NCI-H510A treated with DMSO at 0.1 percent for 48 hours (cell line): ENCODE measurements at regions not wholly inside any gene's neighbourhood (a gene's known extent, or its start where the extent isn't known, plus 50 kb on each side); places are given as distances from the start of the nearest gene placed in this dataset.

Source experiments
- DNase-seq: peaks from one replicate; lab custom pipeline; 2025; lab: John Stamatoyannopoulos, UW

DNA sequence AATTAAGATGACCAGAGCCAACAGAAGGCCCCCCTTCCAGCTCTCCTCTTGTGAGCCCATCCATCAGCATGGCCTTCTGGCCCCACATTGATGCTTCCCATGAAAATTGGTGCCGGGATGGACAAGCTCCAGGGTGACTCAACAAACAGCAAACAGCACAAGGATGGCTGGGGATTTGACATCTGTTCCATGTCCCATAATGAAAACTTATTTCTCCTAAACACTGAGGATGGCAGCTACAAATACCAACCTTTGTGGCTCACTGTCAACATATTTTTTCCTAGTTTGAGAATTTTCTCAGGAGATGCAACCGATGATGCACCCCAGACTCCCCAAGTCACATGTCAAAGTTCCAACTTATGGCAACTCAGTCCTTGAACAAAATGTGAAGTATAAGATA, 169.6 kb upstream of the SIX2 start:
- no peak for DNase-seq

DNA sequence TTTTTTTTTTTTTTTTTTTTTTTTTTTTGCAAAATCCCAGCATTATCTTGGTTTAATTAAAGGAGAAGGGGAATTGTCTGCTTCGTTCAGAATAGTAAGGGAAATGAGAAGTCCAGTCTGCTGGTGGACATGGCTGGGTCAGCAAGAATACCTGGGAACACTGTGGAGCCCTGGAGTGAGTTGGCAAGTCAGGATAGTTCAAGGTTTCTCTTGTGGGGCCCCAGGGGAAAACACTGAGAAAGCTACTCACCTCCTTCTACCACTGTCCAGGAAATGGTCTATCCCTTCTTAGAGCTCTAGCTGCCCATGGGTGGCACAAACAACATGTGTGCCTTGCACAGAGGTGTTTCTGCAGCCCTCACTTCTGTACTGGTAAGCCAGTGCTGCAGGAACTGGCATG, 169.1 kb upstream of the SIX2 start:
- DNase-seq: no peak

DNA sequence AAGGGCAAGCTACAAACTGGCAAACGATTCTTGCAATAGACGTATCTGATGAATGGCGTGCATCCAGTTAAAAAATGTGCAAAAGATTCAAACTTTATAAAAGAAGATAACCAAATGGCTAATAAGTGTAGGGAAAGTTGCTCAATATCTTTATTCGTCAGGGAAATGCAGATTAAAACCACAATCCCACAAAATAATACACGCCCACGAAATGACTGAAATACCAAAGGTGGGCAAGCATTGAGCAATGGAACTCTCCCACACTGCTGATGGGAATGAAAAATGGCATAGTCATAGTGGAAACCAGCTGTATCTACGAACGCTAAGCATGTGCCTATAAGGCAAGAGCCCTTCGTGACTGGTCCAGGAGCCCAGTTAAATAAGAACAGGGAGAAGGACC, 168.6 kb upstream of the SIX2 start:
- no peak for DNase-seq

DNA sequence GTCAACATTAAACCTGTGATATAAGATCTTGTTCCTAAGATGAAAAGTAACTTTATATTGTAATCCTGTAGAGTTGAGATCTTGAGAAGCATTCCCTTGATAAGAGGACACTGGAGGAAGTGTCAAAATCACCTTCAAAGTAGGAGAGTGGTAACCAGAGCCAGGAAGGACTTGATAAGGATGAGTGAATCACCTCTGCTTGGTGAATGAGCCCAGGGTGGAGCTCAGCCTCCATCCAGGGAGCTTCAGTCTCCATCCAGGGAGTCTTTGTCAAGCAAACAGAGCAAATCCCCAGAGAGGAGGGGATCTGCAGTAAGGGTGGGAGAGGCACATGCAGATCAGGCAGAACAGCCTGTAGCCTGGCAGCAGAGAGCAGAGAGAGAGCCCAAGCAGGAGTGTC, 167.1 kb upstream of the SIX2 start:
- DNase-seq: no peak

DNA sequence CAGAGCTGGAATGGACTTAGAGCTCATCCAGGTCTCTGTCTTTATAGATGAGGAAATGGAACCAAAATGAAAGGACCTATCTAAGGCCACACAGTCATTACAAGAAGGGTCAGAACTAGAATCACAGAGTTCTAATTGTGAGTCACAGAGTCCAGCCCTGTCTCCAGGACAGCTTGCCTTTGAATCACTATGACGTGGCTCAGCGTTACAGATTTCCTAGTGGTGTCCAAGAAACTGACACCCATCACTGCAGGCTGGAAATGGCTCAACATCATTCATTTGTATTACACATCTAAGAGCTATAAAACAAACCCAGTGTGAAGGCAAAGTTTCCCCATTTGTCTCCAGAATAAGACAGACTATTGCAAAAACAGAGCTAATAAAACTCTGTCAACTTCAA, 164.3 kb upstream of the SIX2 start:
- DNase-seq: no peak

DNA sequence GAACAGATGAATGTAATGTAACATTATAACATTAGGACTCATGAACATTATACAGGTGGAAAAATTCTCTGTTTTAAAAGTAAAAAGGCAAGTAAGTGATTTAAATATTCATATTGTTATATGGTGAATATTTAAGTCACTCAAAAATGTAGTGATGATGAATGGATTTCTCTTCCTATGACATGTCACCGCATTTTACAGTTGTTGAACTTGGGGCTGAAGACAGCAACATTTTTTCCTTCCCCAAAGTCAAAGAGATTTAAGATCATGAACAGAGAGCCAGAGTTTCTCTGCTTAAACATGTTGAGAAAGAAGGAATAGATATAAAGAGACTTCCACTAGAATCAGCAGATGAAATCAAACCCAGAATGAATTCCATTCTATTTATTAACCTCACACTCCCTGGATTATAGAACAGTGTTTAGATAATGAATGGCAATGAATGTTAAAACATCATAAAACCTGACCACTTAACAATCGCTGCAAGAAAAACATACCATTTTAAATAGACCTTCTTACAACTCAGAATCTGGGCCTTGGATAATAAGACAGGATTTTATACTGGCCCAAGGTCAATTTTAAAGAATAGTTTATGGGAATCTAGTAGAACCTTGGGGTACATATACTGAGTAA, 163.6 kb upstream of the SIX2 start:
- no peak for DNase-seq

DNA sequence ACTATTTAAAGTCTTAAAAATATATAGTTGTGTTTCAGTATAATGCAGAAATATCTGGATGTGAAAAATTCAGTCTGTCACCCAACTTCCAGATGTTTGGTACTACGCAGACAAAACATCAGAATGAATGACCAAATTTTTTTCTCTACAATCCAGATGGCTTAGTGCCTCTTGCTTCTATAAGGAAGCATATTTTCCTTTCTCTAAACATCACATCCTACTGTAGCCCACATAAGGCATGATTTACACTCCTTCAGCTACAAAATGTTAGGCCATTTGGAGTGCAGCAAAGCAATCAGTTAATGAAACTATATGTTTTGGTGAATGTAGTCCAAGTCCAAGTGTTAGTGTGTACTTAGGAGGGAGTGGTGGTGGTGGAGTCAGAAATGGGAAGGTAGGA, 162.9 kb upstream of the SIX2 start:
- no peak for DNase-seq

DNA sequence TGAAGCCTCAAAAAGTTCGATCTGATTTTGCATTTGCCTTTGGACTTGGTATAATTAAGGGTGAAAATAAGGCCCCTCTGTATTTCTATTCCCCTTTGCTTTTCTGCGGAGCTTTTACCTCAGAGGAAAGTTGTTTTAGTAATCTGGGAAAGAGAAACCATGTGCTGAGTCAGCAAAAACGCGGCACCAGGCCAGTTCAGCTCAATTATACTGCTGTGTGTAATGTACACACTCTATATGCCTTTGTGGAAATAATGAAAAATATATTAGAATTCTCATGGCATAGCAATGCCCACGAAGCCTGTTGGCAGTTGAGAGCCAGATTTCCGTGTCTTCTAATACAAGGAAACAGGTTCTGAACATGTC, 161.9 kb upstream of the SIX2 start:
- DNase-seq: no peak

DNA sequence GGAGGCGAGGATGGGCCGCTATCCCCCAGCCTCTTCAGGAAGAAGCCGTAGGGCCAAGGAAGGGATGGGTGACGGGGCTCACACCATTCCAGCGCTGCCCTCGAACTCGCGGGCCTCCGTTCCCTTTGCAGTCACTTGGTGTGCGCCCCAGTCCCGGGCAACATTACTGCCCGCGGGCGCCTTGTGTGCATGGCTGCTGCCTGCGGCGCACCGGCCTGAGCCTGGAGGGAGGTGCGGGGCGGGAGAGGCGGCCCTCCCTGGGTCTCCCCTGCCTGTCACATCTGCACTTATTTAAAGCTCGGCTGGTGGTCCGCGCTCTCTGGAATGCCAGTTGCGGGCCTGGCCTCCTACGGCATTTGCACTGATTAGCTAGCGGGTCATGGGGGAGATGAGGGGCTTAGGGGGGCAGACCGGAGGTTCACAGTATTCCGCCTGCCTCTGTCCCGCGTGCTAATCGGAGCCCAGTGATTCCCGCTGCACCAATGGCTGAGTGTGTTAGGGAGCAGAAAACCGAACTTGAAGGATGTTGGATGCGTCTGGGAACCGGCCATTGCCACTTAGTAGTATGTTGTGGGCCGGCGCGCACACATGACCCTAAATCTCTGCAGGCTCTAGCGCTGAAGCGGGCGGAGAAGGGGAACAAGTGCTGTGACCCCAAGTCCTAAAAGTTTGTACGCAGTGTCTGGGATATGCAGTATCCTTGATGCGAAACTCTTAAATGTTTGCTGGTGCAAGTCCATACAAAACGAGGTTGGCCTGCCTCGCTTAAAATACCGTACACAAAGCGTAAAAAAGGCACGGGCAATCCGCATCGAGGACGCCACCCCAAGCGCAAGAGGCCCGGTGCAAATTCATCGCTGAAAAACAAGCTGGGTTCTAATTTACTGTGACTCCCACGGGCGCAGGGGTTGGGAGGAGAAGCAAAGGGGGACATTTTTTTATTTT, 161.2 kb upstream of the SIX2 start:
- DNase-seq: no peak

DNA sequence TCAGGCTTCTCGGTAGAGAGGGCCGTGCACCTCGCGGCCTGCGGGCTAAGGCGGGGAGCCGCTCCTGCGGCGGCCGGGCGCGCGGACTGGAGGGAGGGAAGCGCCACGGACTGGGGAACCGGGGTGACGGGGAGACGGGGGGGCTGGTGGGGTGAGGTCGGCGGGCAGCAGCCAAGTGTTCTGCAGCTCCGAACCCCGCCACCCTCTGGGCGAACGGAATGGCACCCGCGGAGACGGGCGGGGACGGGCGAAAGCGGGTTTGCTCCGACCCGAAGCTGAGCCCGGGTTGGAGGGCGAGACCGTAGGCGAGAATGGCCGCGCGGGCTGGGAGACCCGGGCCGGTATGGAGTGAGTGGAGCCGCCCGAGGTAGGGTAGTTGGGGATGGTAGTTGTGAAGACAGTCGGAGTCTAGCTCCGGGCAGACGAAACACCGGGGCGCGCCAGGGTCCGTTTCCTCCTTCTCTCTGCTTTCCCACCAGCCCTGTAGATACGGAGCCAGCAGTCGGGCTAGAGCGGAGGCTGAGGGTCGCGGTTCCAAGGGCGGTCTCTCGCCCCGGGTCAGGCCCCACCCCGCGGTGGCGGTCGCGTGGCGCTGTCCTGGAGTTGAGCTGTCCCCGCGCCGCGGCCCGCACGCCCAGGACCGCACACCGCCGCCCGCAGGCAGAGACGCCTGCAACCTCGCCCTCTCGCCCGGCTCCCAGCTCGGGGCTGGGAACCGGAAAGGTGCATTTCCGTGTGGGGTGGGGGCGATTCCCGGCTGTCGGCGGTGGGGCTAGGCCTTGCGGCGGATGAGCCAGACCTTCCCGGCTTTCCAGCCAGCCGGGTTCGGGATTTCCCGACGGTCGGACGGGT, 160.3 kb upstream of the SIX2 start:
- DNase-seq: peak; percentile 29

DNA sequence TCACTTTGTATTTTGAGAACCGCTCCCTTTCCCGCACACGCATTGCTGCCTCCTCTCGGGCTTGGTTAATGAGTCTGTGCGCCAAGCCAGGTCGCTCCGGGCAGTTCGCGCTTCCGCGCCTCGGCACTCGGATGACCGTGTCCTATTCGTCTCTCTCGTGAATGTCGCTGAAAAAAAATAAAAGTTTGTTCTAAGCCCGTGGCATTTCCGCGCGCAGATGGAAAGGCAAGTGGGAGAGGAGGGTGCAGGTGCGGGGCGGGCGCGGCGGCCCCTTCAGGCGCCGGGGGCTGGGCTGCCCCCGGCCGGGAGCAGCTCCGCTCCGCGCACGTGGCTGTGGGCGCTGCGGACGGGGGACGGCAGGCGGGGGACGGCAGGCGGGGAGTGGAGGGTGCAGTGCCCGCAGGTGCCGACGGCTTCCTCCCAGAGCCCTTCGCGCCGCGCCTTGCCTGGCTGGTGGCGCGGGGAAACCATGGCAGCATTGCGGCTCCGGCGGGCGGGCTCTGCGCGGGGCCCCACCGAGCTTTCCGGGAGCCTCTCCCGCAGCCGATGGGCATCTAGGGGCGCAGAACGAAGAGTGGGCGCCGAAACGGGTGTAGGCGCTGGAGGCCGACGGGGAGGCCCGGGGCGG, 159.6 kb upstream of the SIX2 start:
- peak; percentile 48 for DNase-seq

DNA sequence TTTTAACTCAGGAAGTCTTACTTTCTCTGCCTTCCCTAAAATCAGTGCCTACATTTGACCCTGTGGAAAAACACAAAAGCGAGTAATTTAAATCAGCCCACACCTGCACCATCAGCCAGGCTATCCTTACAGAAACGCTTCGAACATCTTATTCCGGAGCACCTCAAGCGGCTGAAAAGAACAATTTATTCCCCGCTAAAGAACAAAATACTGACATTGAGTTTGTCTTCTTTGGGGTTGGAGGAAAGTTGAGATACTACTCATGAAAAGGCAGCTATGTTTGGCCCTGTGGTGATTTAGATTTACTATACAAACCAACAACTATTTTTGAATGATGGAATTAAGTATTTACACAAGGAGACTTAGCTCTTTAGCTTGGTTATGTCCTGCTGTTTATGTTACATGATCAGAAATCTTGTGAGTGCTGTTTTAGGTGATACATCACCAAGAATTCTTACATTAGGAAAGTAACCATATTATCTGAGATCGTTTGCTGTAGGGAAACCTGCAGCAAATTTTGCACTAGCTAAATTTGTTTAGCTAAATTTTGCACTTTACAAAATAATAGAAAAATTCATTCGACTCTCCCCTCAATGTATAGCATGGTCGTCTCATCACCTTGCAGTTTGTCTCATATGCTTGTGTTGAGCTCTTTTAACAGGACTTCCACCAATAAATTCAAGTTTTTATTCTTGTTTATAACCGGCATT, 158.8 kb upstream of the SIX2 start:
- peak; percentile 48 for DNase-seq

DNA sequence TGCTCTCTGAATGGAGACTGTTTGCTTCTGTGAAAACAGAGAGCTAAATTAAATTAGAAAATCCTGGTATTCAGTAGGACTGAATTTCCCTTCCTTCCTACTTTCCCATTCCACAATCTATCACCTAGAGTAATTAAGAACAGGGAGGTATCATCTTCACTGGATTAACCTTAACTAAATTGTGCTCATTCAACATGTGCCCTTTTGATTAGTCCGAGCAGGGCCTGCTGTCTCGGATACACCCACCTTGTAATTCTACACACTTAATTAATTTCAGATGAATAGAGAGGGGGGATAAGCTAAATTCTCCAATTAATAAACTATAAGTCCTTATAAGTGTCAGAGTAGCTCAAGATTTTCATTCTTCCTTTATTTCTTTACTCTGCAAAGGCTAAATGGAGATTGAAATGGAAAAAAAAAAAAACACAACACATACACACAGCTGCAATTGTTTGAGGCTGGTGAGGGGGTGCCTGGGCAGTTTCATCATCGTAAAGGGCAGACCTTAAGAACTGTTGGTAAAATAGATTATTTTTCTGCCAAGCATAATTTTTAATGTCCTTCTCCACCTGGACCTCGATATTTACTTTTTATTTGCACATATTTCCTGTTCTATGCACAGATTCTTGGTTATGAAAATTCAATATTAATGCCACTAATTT, 157.1 kb upstream of the SIX2 start:
- DNase-seq: no peak

DNA sequence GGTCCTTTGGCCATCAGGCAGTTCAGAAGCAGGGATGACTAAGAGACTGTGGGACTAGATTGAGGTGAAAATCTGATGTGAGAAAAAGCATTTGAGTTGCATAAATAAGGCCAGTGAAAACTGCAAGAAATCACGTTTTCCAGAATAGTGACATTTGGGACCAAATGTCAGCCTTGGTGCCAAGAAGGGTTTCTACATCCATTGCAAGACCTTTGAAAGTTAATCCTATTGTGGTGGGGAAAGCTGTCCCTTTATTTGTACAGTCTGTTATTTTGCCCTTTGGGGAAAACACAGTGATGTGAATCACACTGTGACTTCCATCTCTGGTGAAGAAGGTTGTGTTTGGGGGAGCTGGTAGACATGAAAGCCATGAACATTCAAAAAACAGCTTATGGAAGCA, 153.5 kb upstream of the SIX2 start:
- DNase-seq: no peak

DNA sequence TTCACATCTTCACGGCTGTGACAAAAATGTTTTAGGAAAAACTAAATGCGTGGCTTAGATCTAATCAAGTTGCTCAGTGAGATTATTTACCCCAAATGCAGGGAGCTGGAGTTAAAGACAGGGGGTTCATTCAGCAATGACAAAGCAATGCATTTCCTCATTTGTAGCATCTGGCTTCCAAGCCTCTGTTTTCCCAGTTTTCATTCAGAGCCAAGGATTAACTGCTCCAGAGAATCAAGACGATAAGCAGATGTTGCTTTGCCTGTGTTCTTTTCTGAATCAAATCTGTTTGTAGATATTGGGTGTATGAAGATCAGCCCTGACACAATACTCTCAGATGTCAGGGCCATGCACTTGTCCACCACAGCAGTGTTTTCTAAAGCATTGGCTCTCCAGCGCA, 147.4 kb upstream of the SIX2 start:
- DNase-seq: no peak

DNA sequence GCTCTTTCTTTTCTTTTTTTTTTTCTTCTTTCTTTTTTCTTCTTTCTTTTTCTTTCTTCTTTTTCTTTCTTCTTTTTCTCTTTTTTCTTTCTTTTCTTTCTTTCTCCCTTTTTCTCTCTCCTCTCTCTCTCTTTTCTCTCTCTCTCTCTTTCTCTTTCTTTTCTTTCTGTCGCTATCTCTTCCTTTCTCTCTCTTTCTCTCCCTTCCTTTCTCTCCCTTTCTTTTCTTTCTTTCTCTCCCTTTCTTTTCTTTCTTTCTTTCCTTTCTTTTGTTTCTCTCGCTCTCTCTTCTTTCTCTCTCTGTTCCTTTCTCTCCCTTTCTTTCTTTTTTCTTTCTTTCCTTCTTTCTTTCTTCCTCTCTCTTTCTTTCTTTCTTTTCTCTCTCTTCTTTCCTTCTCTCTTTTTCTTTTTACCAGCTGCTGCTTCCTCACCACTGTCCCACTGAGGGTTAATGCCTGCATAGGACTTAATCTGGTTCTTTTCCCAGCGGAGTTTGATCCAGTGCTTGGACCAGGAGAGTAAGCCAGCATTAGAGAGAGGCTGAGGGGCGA, 145.4 kb upstream of the SIX2 start:
- no peak for DNase-seq

DNA sequence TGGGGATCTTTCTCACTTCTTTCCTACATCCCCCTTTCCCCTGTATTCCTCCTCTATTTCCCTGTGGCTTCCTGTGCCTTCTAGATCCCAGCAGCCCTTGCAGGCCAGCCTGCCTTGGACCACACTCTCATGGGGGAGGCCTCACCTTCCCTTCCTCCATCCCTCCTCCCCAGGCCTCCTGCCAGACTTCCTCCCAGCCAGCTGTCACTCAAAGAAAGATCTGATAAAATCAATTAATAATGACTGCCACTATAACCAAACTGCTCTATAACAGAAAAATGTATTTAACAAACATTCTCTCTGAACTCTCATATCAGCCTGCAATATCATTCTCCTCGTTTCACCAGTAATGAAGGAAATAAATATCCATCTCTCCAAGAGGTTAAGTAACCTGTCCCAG, 144.9 kb upstream of the SIX2 start:
- no peak for DNase-seq

DNA sequence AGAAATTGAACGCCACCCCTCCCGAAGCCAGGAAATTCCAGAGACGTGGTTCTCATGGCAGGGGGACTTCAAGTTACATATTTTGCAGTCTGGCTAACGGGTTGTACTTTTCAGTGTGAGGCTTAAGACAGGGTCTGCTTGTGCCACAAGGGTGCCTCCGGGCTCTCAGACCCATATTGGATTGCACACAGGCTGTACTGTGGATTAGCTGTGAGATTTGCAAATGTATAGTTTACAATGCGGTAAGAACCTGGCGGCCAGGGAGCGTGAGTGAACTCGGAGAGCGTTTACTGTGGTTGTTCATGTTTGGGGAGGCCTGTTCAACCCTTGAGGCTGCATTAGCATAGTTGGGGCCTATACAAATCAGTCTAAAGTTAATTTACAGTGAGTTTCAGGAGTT, 143.9 kb upstream of the SIX2 start:
- no peak for DNase-seq

DNA sequence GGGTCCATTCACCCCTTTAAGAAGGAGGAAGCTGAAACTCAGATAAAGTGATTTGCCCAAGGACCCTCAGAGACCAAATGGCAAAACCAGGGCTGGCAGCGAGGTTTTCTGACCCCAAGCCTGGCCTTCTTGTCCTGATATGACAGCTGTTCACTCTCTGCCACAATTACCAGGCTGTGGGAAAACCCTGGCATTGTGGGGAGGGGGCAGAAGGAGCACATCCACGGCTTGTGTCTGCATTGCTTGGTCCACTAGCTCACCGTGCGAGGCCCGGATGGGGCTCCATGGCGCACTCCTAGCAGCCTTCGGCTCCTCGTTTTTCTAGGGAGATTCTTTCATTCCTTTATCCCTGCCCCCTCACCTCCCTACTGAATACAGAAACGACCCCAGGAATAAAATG, 143.4 kb upstream of the SIX2 start:
- DNase-seq: no peak

DNA sequence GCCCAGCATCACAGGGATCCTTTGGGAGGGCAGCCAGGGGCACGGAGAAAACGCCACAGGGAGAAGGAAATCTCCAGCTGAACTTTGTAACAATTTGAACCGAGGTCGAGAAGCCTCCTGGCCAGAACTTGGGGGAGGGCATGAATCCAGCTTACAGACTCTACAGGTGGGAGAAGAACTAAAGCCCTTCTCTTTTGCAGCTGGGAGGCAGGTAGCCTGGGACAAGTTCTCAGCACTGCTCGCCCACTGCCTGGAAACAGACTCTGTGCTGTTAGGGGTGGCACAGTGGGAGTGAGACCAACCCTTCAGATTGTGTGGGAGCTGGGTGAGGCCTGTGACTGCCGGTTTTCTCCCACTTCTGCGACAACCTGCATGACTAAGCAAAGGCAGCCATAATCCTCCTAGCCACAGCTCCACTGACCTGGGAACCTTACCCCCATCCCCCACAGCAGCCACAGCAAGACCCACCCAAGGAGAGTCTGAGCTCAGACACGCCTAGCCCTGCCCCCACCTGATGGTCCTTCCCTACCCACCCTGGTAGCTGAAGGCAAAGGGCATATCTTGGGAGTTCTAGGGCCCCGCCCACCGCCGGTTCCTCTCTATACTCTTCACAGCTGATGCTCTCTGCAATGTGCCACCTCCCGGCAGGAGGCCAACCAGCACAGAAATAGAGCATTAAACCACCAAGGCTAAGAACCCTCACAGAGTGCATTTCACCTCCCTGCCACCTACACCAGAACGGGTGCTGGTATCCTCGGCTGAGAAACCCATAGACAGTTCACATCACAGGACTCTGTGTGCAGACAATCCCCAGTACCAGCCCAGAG, 136.0 kb upstream of the SIX2 start:
- DNase-seq: no peak
